ENCODE measurements at regions not wholly inside any gene's neighbourhood (a gene's known extent, or its start where the extent isn't known, plus 50 kb on each side); places are given as distances from the start of the nearest gene placed in this dataset.

DNA sequence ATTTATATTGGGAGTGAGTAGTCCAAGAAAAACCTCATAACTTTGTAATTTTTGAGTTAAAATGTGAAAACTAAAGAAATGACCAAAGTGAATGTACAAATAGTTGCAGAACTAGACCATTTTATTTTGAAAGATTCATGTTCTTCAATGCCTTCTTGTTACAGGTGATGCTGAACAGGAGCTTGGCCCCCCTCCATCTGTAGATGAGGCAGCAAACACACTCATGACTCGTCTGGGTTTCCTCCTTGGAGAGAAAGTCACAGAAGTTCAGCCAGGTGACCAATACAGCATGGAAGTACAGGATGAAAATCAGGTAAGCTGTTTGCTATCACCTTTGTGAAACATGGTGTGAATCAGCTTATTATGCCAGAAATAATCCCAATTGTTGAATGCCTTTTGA is 227.8 kb downstream of the TANC2 start:
- no peaks in the 10 kb centered on the region for H3K9me2 ChIP-seq (ENCODE audit: insufficient read depth)
- no peak overlapping the region for H3K4me2 ChIP-seq
- no peaks in the 10 kb centered on the region for H3K27me3 ChIP-seq (ENCODE audit: insufficient read depth)
- no peaks in the 10 kb centered on the region for H3K36me3 ChIP-seq (ENCODE audit: insufficient read depth)
- H3K27ac ChIP-seq (ENCODE audit: low read depth) = no peak overlapping the region
- no peak for TF ChIP-seq ZNF331 (CRISPR knock-in tag; IDR thresholded peaks at IDR 0.05; ENCODE audit: low read depth)
- no peak for TF ChIP-seq JUNB (IDR thresholded peaks at IDR 0.05; ENCODE audit: unreplicated experiment)
- TF ChIP-seq, protein P1, sequence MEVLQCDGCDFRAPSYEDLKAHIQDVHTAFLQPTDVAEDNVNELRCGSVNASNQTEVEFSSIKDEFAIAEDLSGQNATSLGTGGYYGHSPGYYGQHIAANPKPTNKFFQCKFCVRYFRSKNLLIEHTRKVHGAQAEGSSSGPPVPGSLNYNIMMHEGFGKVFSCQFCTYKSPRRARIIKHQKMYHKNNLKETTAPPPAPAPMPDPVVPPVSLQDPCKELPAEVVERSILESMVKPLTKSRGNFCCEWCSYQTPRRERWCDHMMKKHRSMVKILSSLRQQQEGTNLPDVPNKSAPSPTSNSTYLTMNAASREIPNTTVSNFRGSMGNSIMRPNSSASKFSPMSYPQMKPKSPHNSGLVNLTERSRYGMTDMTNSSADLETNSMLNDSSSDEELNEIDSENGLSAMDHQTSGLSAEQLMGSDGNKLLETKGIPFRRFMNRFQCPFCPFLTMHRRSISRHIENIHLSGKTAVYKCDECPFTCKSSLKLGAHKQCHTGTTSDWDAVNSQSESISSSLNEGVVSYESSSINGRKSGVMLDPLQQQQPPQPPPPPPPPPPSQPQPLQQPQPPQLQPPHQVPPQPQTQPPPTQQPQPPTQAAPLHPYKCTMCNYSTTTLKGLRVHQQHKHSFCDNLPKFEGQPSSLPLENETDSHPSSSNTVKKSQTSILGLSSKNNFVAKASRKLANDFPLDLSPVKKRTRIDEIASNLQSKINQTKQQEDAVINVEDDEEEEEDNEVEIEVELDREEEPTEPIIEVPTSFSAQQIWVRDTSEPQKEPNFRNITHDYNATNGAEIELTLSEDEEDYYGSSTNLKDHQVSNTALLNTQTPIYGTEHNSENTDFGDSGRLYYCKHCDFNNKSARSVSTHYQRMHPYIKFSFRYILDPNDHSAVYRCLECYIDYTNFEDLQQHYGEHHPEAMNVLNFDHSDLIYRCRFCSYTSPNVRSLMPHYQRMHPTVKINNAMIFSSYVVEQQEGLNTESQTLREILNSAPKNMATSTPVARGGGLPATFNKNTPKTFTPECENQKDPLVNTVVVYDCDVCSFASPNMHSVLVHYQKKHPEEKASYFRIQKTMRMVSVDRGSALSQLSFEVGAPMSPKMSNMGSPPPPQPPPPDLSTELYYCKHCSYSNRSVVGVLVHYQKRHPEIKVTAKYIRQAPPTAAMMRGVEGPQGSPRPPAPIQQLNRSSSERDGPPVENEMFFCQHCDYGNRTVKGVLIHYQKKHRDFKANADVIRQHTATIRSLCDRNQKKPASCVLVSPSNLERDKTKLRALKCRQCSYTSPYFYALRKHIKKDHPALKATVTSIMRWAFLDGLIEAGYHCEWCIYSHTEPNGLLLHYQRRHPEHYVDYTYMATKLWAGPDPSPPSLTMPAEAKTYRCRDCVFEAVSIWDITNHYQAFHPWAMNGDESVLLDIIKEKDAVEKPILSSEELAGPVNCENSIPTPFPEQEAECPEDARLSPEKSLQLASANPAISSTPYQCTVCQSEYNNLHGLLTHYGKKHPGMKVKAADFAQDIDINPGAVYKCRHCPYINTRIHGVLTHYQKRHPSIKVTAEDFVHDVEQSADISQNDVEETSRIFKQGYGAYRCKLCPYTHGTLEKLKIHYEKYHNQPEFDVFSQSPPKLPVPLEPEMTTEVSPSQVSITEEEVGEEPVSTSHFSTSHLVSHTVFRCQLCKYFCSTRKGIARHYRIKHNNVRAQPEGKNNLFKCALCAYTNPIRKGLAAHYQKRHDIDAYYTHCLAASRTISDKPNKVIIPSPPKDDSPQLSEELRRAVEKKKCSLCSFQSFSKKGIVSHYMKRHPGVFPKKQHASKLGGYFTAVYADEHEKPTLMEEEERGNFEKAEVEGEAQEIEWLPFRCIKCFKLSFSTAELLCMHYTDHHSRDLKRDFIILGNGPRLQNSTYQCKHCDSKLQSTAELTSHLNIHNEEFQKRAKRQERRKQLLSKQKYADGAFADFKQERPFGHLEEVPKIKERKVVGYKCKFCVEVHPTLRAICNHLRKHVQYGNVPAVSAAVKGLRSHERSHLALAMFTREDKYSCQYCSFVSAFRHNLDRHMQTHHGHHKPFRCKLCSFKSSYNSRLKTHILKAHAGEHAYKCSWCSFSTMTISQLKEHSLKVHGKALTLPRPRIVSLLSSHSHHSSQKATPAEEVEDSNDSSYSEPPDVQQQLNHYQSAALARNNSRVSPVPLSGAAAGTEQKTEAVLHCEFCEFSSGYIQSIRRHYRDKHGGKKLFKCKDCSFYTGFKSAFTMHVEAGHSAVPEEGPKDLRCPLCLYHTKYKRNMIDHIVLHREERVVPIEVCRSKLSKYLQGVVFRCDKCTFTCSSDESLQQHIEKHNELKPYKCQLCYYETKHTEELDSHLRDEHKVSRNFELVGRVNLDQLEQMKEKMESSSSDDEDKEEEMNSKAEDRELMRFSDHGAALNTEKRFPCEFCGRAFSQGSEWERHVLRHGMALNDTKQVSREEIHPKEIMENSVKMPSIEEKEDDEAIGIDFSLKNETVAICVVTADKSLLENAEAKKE (CRISPR knock-in tag; IDR thresholded peaks at IDR 0.05) = no peak
- TF ChIP-seq NANOG (IDR thresholded peaks at IDR 0.05; ENCODE audit: borderline replicate concordance) = no peak
- TF ChIP-seq EZH2 (IDR thresholded peaks at IDR 0.05; ENCODE audit: low read depth, unreplicated experiment) = no peak
- no peak for TF ChIP-seq ZNF114 (CRISPR knock-in tag; IDR thresholded peaks at IDR 0.05)
- TF ChIP-seq, protein P2, sequence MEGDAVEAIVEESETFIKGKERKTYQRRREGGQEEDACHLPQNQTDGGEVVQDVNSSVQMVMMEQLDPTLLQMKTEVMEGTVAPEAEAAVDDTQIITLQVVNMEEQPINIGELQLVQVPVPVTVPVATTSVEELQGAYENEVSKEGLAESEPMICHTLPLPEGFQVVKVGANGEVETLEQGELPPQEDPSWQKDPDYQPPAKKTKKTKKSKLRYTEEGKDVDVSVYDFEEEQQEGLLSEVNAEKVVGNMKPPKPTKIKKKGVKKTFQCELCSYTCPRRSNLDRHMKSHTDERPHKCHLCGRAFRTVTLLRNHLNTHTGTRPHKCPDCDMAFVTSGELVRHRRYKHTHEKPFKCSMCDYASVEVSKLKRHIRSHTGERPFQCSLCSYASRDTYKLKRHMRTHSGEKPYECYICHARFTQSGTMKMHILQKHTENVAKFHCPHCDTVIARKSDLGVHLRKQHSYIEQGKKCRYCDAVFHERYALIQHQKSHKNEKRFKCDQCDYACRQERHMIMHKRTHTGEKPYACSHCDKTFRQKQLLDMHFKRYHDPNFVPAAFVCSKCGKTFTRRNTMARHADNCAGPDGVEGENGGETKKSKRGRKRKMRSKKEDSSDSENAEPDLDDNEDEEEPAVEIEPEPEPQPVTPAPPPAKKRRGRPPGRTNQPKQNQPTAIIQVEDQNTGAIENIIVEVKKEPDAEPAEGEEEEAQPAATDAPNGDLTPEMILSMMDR (conservative IDR thresholded peaks at IDR 0.05; ENCODE audit: low read depth in 2 of 2) = no peak
- TF ChIP-seq STAT1 (IDR thresholded peaks at IDR 0.05; ENCODE audit: unreplicated experiment) = no peak
- TF ChIP-seq, protein P3, sequence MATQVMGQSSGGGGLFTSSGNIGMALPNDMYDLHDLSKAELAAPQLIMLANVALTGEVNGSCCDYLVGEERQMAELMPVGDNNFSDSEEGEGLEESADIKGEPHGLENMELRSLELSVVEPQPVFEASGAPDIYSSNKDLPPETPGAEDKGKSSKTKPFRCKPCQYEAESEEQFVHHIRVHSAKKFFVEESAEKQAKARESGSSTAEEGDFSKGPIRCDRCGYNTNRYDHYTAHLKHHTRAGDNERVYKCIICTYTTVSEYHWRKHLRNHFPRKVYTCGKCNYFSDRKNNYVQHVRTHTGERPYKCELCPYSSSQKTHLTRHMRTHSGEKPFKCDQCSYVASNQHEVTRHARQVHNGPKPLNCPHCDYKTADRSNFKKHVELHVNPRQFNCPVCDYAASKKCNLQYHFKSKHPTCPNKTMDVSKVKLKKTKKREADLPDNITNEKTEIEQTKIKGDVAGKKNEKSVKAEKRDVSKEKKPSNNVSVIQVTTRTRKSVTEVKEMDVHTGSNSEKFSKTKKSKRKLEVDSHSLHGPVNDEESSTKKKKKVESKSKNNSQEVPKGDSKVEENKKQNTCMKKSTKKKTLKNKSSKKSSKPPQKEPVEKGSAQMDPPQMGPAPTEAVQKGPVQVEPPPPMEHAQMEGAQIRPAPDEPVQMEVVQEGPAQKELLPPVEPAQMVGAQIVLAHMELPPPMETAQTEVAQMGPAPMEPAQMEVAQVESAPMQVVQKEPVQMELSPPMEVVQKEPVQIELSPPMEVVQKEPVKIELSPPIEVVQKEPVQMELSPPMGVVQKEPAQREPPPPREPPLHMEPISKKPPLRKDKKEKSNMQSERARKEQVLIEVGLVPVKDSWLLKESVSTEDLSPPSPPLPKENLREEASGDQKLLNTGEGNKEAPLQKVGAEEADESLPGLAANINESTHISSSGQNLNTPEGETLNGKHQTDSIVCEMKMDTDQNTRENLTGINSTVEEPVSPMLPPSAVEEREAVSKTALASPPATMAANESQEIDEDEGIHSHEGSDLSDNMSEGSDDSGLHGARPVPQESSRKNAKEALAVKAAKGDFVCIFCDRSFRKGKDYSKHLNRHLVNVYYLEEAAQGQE (IDR thresholded peaks at IDR 0.05; ENCODE audit: unreplicated experiment) = no peak
- TF ChIP-seq EZH2phosphoT487 (IDR thresholded peaks at IDR 0.05; ENCODE audit: unreplicated experiment) = no peak
- TF ChIP-seq POLR2AphosphoS5 (IDR thresholded peaks at IDR 0.05; ENCODE audit: low read depth) = no peak
- TF ChIP-seq, protein P4, sequence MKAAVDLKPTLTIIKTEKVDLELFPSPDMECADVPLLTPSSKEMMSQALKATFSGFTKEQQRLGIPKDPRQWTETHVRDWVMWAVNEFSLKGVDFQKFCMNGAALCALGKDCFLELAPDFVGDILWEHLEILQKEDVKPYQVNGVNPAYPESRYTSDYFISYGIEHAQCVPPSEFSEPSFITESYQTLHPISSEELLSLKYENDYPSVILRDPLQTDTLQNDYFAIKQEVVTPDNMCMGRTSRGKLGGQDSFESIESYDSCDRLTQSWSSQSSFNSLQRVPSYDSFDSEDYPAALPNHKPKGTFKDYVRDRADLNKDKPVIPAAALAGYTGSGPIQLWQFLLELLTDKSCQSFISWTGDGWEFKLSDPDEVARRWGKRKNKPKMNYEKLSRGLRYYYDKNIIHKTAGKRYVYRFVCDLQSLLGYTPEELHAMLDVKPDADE (IDR thresholded peaks at IDR 0.05) = no peak
- TF ChIP-seq CREB1 (CRISPR knock-in tag; IDR thresholded peaks at IDR 0.05; ENCODE audit: low read depth) = no peak
- Mint-ChIP-seq H3K27ac (no peak overlapping the region), H3K4me3 (no peak overlapping the region), H3K9me3 (no peaks in the 10 kb centered on the region), H3K4me1 (no peaks in the 10 kb centered on the region), H3K27me3 (ENCODE audit: insufficient read depth, low read depth, poor library complexity) (peaks cover 2% of the 10 kb centered on the region), H3K36me3 (ENCODE audit: low read depth) (no peaks in the 10 kb centered on the region)
- no peak for DNase-seq (ENCODE audit: low spot score)
- no peak for ATAC-seq
- no peaks in the 10 kb centered on the region for H3K4me1 ChIP-seq (ENCODE audit: insufficient read depth)
- no peaks in the 10 kb centered on the region for H3K79me2 ChIP-seq (replicated peaks; ENCODE audit: insufficient read depth)
- H2AFZ ChIP-seq = no peak overlapping the region
- H4K20me1 ChIP-seq (replicated peaks; ENCODE audit: insufficient read depth) = no peaks in the 10 kb centered on the region
- no peak overlapping the region for H3K4me3 ChIP-seq
- H3F3A ChIP-seq (replicated peaks; ENCODE audit: low read depth) = no peaks in the 10 kb centered on the region
